ENCODE measurements at regions not wholly inside any gene's neighbourhood (a gene's known extent, or its start where the extent isn't known, plus 50 kb on each side); places are given as distances from the start of the nearest gene placed in this dataset.

- no peak for TF ChIP-seq CTCF (IDR thresholded peaks at IDR 0.05 in 4 of 5, conservative IDR thresholded peaks at IDR 0.05 in 1 of 5)
- TF ChIP-seq POLR2A (IDR thresholded peaks at IDR 0.05), result no peak
Measured at GRCh38 chr13:61684976-61685681, 269.5 kb upstream of the PCDH20 start.

Data from gastrocnemius medialis (tissue), 4 donors.